HCT116 (cell line): ENCODE measurements at regions not wholly inside any gene's neighbourhood (a gene's known extent, or its start where the extent isn't known, plus 50 kb on each side); places are given as distances from the start of the nearest gene placed in this dataset.

Source experiments
- ATAC-seq: fragments of 200-7000 bp; cut with Tn5 transposase; 2 replicates; pipeline ENCODE4 v1.9.1; 2020; ENCODE audit warnings: mild to moderate bottlenecking, moderate library complexity
- BruUV-seq: library from RNA; stranded (reverse); fragments of 400-500 nt; replicated peaks from 2 replicates; lab custom pipeline; 2021; lab: Mats Ljungman, UMichigan
- CTCF ChIA-PET: fragments of 300-600 bp; sonication (Branson Sonifier 250); formaldehyde crosslinking; loops from one replicate; lab custom pipeline; 2021; ENCODE audit warnings: antibody characterized with exemption; lab: Charles Lee
- POLR2A ChIA-PET: fragments of 300-600, 350-600 bp; sonication (Branson Sonifier 250); formaldehyde crosslinking; loops from one replicate; lab custom pipeline; 2021; ENCODE audit warnings: antibody characterized with exemption; lab: Charles Lee
- RAD21 ChIA-PET, 2 experiments: fragments of 300-600 bp; sonication (Branson Sonifier 250); formaldehyde crosslinking; loops; one replicate each; lab custom pipeline; 2023; ENCODE audit warnings: low total read pairs in 2 of 2; ENCODE audit not compliant: uncharacterized antibody in 2 of 2, unreplicated experiment in 2 of 2, low non-redundant PET in 1 of 2; lab: Charles Lee
- DNase-seq: peaks from one replicate; pipeline ENCODE4 v3.0.0-alpha.2; 2010; ENCODE audit warnings: low read depth, low spot score
- H2AFZ ChIP-seq: fragments of 200-600 bp; shearing (Covaris generic), sonication (generic); 2 replicates; pipeline ENCODE4 v1.6.1; 2017; ENCODE audit warnings: low read depth, mixed run types, mixed read lengths, antibody characterized with exemption, low read length; ENCODE audit not compliant: poor library complexity, severe bottlenecking
- H3K27ac ChIP-seq: 2 replicates; pipeline ENCODE4 v1.5.1; 2012; ENCODE audit warnings: low read depth, low read length
- H3K27me3 ChIP-seq: fragments of 200-600 bp; sonication (generic); 2 replicates; pipeline ENCODE4 v1.6.1; 2016; ENCODE audit warnings: mixed run types, low read length, mixed read lengths; ENCODE audit not compliant: insufficient read depth
- H3K36me3 ChIP-seq, 2 experiments: fragments of 200-500 bp in 1 of 2; fragments of 200-600 bp in 1 of 2; sonication (Bioruptor generic) in 1 of 2; sonication (generic) in 1 of 2; 2 replicates each; pipeline versions ENCODE4 v1.5.1 to v1.6.1; 2014 to 2016; ENCODE audit warnings: low read length in 2 of 2, inconsistent platforms in 1 of 2, mixed read lengths in 1 of 2, mixed run types in 1 of 2; ENCODE audit not compliant: insufficient read depth in 2 of 2, control insufficient read depth in 1 of 2
- H3K4me1 ChIP-seq, 2 experiments: fragments of 200-600 bp in 1 of 2; sonication (generic) in 1 of 2; 2 replicates each; pipeline versions ENCODE4 v1.5.1 to v1.6.1; 2012 to 2017; ENCODE audit warnings: low read length in 2 of 2, inconsistent platforms in 1 of 2, mild to moderate bottlenecking in 1 of 2, mixed read lengths in 1 of 2, mixed run types in 1 of 2, moderate library complexity in 1 of 2; ENCODE audit not compliant: insufficient read depth in 2 of 2, control insufficient read depth in 1 of 2
- H3K4me2 ChIP-seq: fragments of 200-600 bp; sonication (generic); 2 replicates; pipeline ENCODE4 v1.6.1; 2017; ENCODE audit warnings: mixed run types, low read length, mixed read lengths
- H3K4me3 ChIP-seq, 2 experiments: fragments of 200-600 bp in 1 of 2; sonication (generic) in 1 of 2; replicated peaks in 1 of 2; 2 replicates each; pipeline ENCODE4 v1.5.1; 2011 to 2016; ENCODE audit warnings: low read length in 2 of 2, control low read depth in 1 of 2, low read depth in 1 of 2, mild to moderate bottlenecking in 1 of 2, mixed read lengths in 1 of 2, mixed run types in 1 of 2
- H3K79me2 ChIP-seq: fragments of 200-600 bp; sonication (generic); 2 replicates; pipeline ENCODE4 v1.6.1; 2017; ENCODE audit warnings: mild to moderate bottlenecking, mixed run types, low read length, moderate library complexity, mixed read lengths; ENCODE audit not compliant: insufficient read depth
- H3K9ac ChIP-seq: fragments of 200-600 bp; sonication (generic); 2 replicates; pipeline ENCODE4 v1.6.1; 2016; ENCODE audit warnings: low read length, mixed read lengths
- H3K9me2 ChIP-seq: fragments of 200-600 bp; sonication (generic), shearing (Covaris generic); 2 replicates; pipeline ENCODE4 v1.6.1; 2017; ENCODE audit warnings: mixed run types, mild to moderate bottlenecking, moderate library complexity; ENCODE audit not compliant: insufficient read depth
- H3K9me3 ChIP-seq, 2 experiments: fragments of 200-500 bp in 1 of 2; fragments of 200-600 bp in 1 of 2; sonication (Bioruptor generic) in 1 of 2; sonication (generic) in 1 of 2; 2 replicates each; pipeline ENCODE4 v1.6.1; 2014 to 2017; ENCODE audit warnings: low read length in 2 of 2, mixed read lengths in 2 of 2, inconsistent platforms in 1 of 2, low read depth in 1 of 2, mild to moderate bottlenecking in 1 of 2, mixed run types in 1 of 2, moderate library complexity in 1 of 2; ENCODE audit not compliant: control insufficient read depth in 1 of 2, insufficient read depth in 1 of 2
- H4K20me1 ChIP-seq: fragments of 200-600 bp; sonication (generic), shearing (Covaris generic); 2 replicates; pipeline ENCODE4 v1.6.1; 2017; ENCODE audit warnings: mixed run types, mild to moderate bottlenecking, moderate library complexity; ENCODE audit not compliant: insufficient read depth
- ATF3 ChIP-seq: IDR thresholded peaks from 2 replicates; pipeline ENCODE4 v1.6.1; 2012
- CBX3 ChIP-seq: IDR thresholded peaks from 2 replicates; pipeline ENCODE4 v1.6.1; 2012; ENCODE audit warnings: low read depth
- CEBPB ChIP-seq: IDR thresholded peaks from 2 replicates; pipeline ENCODE4 v1.6.1; 2012; ENCODE audit warnings: low read depth
- CTCF ChIP-seq, 3 experiments: fragments of 200-600 bp in 1 of 3; sonication (generic) in 1 of 3; IDR thresholded peaks in 2 of 3; conservative IDR thresholded peaks in 1 of 3; 2 replicates each; pipeline ENCODE4 v1.5.1; 2012 to 2017; ENCODE audit warnings: low read depth in 2 of 3, low read length in 2 of 3, antibody characterized with exemption in 1 of 3, borderline replicate concordance in 1 of 3, control low read depth in 1 of 3, mild to moderate bottlenecking in 1 of 3, mixed read lengths in 1 of 3, mixed run types in 1 of 3, moderate library complexity in 1 of 3; ENCODE audit not compliant: insufficient read depth in 1 of 3
- ELF1 ChIP-seq: IDR thresholded peaks from 2 replicates; pipeline ENCODE4 v1.6.1; 2012; ENCODE audit warnings: low read depth, borderline replicate concordance
- JUND ChIP-seq: IDR thresholded peaks from 2 replicates; pipeline ENCODE4 v1.6.1; 2012
- POLR2AphosphoS5 ChIP-seq: IDR thresholded peaks from 2 replicates; pipeline ENCODE4 v1.6.1; 2011; ENCODE audit warnings: mild to moderate bottlenecking, low read depth, low read length, moderate library complexity
- REST ChIP-seq: IDR thresholded peaks from 2 replicates; pipeline ENCODE4 v1.6.1; 2012; ENCODE audit warnings: low read depth
- SIN3A ChIP-seq: IDR thresholded peaks from 2 replicates; pipeline ENCODE4 v1.6.1; 2012; ENCODE audit warnings: low read depth
- SP1 ChIP-seq: IDR thresholded peaks from 2 replicates; pipeline ENCODE4 v1.6.1; 2012; ENCODE audit warnings: low read depth
- TCF7L2 ChIP-seq: IDR thresholded peaks from 2 replicates; pipeline ENCODE4 v1.7.0; 2011; ENCODE audit warnings: borderline replicate concordance, inconsistent platforms; ENCODE audit not compliant: insufficient read depth, insufficient read length; ENCODE audit errors: extremely low read depth
- ZBTB33 ChIP-seq: IDR thresholded peaks from 2 replicates; pipeline ENCODE4 v1.6.1; 2011; ENCODE audit warnings: mild to moderate bottlenecking, low read length, moderate library complexity; ENCODE audit not compliant: insufficient replicate concordance; ENCODE audit errors: extremely low read depth
- ZFX ChIP-seq: fragments of 450-650 bp; IDR thresholded peaks from 2 replicates; pipeline ENCODE4 v1.6.1; 2017
- ZNF274 ChIP-seq: fragments of 200-500 bp; sonication (Bioruptor generic); IDR thresholded peaks from 2 replicates; pipeline ENCODE4 v1.6.1; 2014; ENCODE audit warnings: mild to moderate bottlenecking, low read depth, low read length, inconsistent platforms
- intact Hi-C: fragments of 100-400 bp; cut with micrococcal nuclease; formaldehyde crosslinking; loops from 2 replicates; pipeline ENCODE4 v1.10.0; 2022

- no peak for TF ChIP-seq CTCF (IDR thresholded peaks at IDR 0.05 in 2 of 3, conservative IDR thresholded peaks at IDR 0.05 in 1 of 3; ENCODE audit: borderline replicate concordance in 1 of 3, insufficient read depth in 1 of 3, low read depth in 2 of 3, low read length in 2 of 3)
- TF ChIP-seq SIN3A, result no peak
- TF ChIP-seq ATF3, result no peak
- no peak for TF ChIP-seq POLR2AphosphoS5
These were observed 257.6 kb upstream of the CPHXL start (continued) for GRCh38 chr16:75983741-75984381.

GRCh38 chr16:75987323-75987722, 261.0 kb upstream of the CPHXL start:
- no peak overlapping the region for H3K27ac ChIP-seq
- ChIA-PET CTCF (no interaction called here), POLR2A (no interaction called here), RAD21 (no interaction called here)
- no peaks in the 10 kb centered on the region for H3K9me2 ChIP-seq
- H3K4me2 ChIP-seq, result no peak overlapping the region
- H2AFZ ChIP-seq, result no peak overlapping the region
- H4K20me1 ChIP-seq, result no peaks in the 10 kb centered on the region
- no TSS peak for BruUV-seq
- DNase-seq (no peak), ATAC-seq (no peak)
- no peaks in the 10 kb centered on the region for H3K9me3 ChIP-seq
- H3K9ac ChIP-seq, result no peak overlapping the region
- no peaks in the 10 kb centered on the region for H3K79me2 ChIP-seq
- no peak overlapping the region for H3K4me3 ChIP-seq
- no peaks in the 10 kb centered on the region for H3K36me3 ChIP-seq
- intact Hi-C loops, result no loop called here
- no peaks in the 10 kb centered on the region for H3K27me3 ChIP-seq
- no peaks in the 10 kb centered on the region for H3K4me1 ChIP-seq
- TF ChIP-seq POLR2AphosphoS5, result no peak
- TF ChIP-seq SP1, result no peak
- no peak for TF ChIP-seq CBX3
- no peak for TF ChIP-seq ELF1
- TF ChIP-seq CEBPB, result no peak
- TF ChIP-seq ZNF274, result no peak
- TF ChIP-seq JUND, result no peak
- no peak for TF ChIP-seq TCF7L2
- TF ChIP-seq REST, result no peak
- TF ChIP-seq ZFX, result no peak
- TF ChIP-seq ZBTB33, result no peak
- no peak for TF ChIP-seq CTCF (IDR thresholded peaks at IDR 0.05 in 2 of 3, conservative IDR thresholded peaks at IDR 0.05 in 1 of 3; ENCODE audit: borderline replicate concordance in 1 of 3, insufficient read depth in 1 of 3, low read depth in 2 of 3, low read length in 2 of 3)
